Spleen (tissue), 11 donors: ENCODE measurements at regions not wholly inside any gene's neighbourhood (a gene's known extent, or its start where the extent isn't known, plus 50 kb on each side); places are given as distances from the start of the nearest gene placed in this dataset.
A peak's percentile ranks its signal among the peaks of the same experiment; 100 is the strongest.

Source experiments
- DNase-seq: peaks from one replicate; pipeline ENCODE4 v3.0.0-alpha.2; 2020
- H3K27ac ChIP-seq, 8 donors: fragments of 200-600 bp; sonication (generic) in 7 of 8; 1 replicate in 4 of 8; 2 replicates in 4 of 8; pipeline versions ENCODE4 v1.5.0 to v1.8.0; 2016 to 2021; ENCODE audit warnings: inconsistent platforms in 4 of 8, mild to moderate bottlenecking in 4 of 8, moderate library complexity in 1 of 8
- H3K27me3 ChIP-seq, 7 donors: fragments of 200-600 bp; sonication (generic) in 6 of 7; replicated peaks in 1 of 7; 1 replicate in 4 of 7; 2 replicates in 3 of 7; pipeline versions ENCODE4 v1.5.0 to v1.8.0; 2016 to 2021; ENCODE audit warnings: inconsistent platforms in 3 of 7, mild to moderate bottlenecking in 1 of 7
- H3K36me3 ChIP-seq, 6 donors: fragments of 200-600 bp; sonication (generic) in 5 of 6; 1 replicate in 4 of 6; 2 replicates in 2 of 6; pipeline versions ENCODE4 v1.5.0 to v1.8.0; 2016 to 2021; ENCODE audit warnings: inconsistent platforms in 2 of 6
- H3K4me1 ChIP-seq, 6 donors: fragments of 200-600 bp; sonication (generic) in 5 of 6; 1 replicate in 3 of 6; 2 replicates in 3 of 6; pipeline versions ENCODE4 v1.5.0 to v1.8.0; 2016 to 2021; ENCODE audit warnings: inconsistent platforms in 3 of 6
- H3K4me3 ChIP-seq, 8 donors: fragments of 200-600 bp; sonication (generic) in 7 of 8; 1 replicate in 4 of 8; 2 replicates in 4 of 8; pipeline versions ENCODE4 v1.5.0 to v1.8.0; 2016 to 2021; ENCODE audit warnings: inconsistent platforms in 4 of 8, mild to moderate bottlenecking in 4 of 8, moderate library complexity in 2 of 8
- H3K9me3 ChIP-seq, 8 donors: fragments of 200-600 bp; sonication (generic) in 7 of 8; 1 replicate in 4 of 8; 2 replicates in 4 of 8; pipeline versions ENCODE4 v1.5.0 to v1.8.0; 2016 to 2021; ENCODE audit warnings: inconsistent platforms in 4 of 8
- POLR2A ChIP-seq, 3 donors: fragments of 450-650 bp; IDR thresholded peaks; one replicate each; pipeline ENCODE4 v1.5.1; 2017; ENCODE audit warnings: antibody characterized with exemption in 3 of 3, mild to moderate bottlenecking in 1 of 3
- POLR2AphosphoS5 ChIP-seq, 3 donors: sonication (generic); formaldehyde crosslinking; IDR thresholded peaks; one replicate each; pipeline ENCODE4 v1.5.1; 2017; ENCODE audit warnings: antibody characterized with exemption in 3 of 3
- WGBS, 5 donors: extraction: QIAGEN DNeasy Blood & Tissue Kit in 3 of 5; methylation state at CpG; one replicate each; pipeline versions ENCODE4 v1.1.5 to v1.1.7; 2013 to 2018; 5-methylcytosine and 5-hydroxymethylcytosine counted together
- intact Hi-C: fragments of 100-400 bp; cut with DNase I; formaldehyde crosslinking; loops from one replicate; pipeline ENCODE4 v1.15.0; 2023; ENCODE audit warnings: low total_unique reads
- TF ChIP-seq, protein P1 (sequence below), 11 experiments: fragments of 200-600 bp in 7 of 11; fragments of 450-650 bp in 4 of 11; sonication (generic) in 4 of 11; IDR thresholded peaks in 8 of 11; conservative IDR thresholded peaks in 3 of 11; 1 replicate in 7 of 11; 2 replicates in 4 of 11; pipeline versions ENCODE4 v1.4.0 to v1.8.0; 2016 to 2021; ENCODE audit warnings: antibody characterized with exemption in 11 of 11, inconsistent platforms in 4 of 11, mild to moderate bottlenecking in 1 of 11
- donor health status: healthy with polysubstance abuse.
- donor health status: DM: no; HTN: no; CAD: no; lungs with moderate emphysema.
- donor health status: DM: no; HTN: no; CAD: no.
- donor health status: Bipolar disorder and iron deficiency.
- donor health status: healthy.
- donor health status: DM: no; HTN: no; CAD: no.
- donor health status: DM: yes; HTN: yes; CAD: no.

- DNase-seq = no peak
- no peak overlapping the region for H3K4me3 ChIP-seq
- H3K4me1 ChIP-seq = no peaks in the 10 kb centered on the region
- TF ChIP-seq, protein P1, sequence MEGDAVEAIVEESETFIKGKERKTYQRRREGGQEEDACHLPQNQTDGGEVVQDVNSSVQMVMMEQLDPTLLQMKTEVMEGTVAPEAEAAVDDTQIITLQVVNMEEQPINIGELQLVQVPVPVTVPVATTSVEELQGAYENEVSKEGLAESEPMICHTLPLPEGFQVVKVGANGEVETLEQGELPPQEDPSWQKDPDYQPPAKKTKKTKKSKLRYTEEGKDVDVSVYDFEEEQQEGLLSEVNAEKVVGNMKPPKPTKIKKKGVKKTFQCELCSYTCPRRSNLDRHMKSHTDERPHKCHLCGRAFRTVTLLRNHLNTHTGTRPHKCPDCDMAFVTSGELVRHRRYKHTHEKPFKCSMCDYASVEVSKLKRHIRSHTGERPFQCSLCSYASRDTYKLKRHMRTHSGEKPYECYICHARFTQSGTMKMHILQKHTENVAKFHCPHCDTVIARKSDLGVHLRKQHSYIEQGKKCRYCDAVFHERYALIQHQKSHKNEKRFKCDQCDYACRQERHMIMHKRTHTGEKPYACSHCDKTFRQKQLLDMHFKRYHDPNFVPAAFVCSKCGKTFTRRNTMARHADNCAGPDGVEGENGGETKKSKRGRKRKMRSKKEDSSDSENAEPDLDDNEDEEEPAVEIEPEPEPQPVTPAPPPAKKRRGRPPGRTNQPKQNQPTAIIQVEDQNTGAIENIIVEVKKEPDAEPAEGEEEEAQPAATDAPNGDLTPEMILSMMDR (IDR thresholded peaks at IDR 0.05 in 8 of 11, conservative IDR thresholded peaks at IDR 0.05 in 3 of 11) = no peak
- TF ChIP-seq POLR2AphosphoS5 (IDR thresholded peaks at IDR 0.05) = no peak
- H3K9me3 ChIP-seq = peaks cover 0 to 7% (median 0%) of the 10 kb centered on the region in 8 donors
- intact Hi-C loops = no loop called here
- H3K36me3 ChIP-seq = no peaks in the 10 kb centered on the region
- 81 to 94% (median 92%) methylated on average over 3 of the region's 3 CpGs for WGBS, 5 donors
- H3K27me3 ChIP-seq = no peaks in the 10 kb centered on the region
- H3K27ac ChIP-seq = no peak overlapping the region
Measured at GRCh38 chr2:182611009-182611408, 105.0 kb upstream of the DNAJC10 start.

GRCh38 chr2:182615036-182615435 is 101.0 kb upstream of the DNAJC10 start:
- TF ChIP-seq POLR2AphosphoS5 (IDR thresholded peaks at IDR 0.05) (no peak), POLR2A (IDR thresholded peaks at IDR 0.05) (no peak)
- TF ChIP-seq, protein P1 (IDR thresholded peaks at IDR 0.05 in 8 of 11, conservative IDR thresholded peaks at IDR 0.05 in 3 of 11) = no peak
- intact Hi-C loops = no loop called here
- H3K4me3 ChIP-seq = no peak overlapping the region

GRCh38 chr2:182616471-182617393 is 99.3 kb upstream of the DNAJC10 start:
- 62 to 75% (median 67%) methylated on average over 3 of the region's 3 CpGs for WGBS, 5 donors
- intact Hi-C loops = no loop called here

More at GRCh38 chr2:182615036-182615435, 101.0 kb upstream of the DNAJC10 start:
- H3K27me3 ChIP-seq = no peaks in the 10 kb centered on the region
- no peaks in the 10 kb centered on the region for H3K36me3 ChIP-seq
- H3K9me3 ChIP-seq = no peaks in the 10 kb centered on the region
- H3K27ac ChIP-seq = no peak overlapping the region
- DNase-seq = no peak
- H3K4me1 ChIP-seq = no peaks in the 10 kb centered on the region

GRCh38 chr2:182618672-182619079 is 97.4 kb upstream of the DNAJC10 start:
- no peak overlapping the region for H3K27ac ChIP-seq
- intact Hi-C loops = no loop called here
- no peak for TF ChIP-seq POLR2A (IDR thresholded peaks at IDR 0.05)
- no peak for TF ChIP-seq POLR2AphosphoS5 (IDR thresholded peaks at IDR 0.05)
- TF ChIP-seq, protein P1 (IDR thresholded peaks at IDR 0.05 in 8 of 11, conservative IDR thresholded peaks at IDR 0.05 in 3 of 11) = no peak
- no peaks in the 10 kb centered on the region for H3K9me3 ChIP-seq
- DNase-seq = no peak
- 78 to 88% (median 83%) methylated on average over 6 of the region's 6 CpGs for WGBS, 5 donors
- H3K27me3 ChIP-seq = no peaks in the 10 kb centered on the region
- H3K4me3 ChIP-seq = no peak overlapping the region
- H3K36me3 ChIP-seq = no peaks in the 10 kb centered on the region
- H3K4me1 ChIP-seq = no peaks in the 10 kb centered on the region

More at GRCh38 chr2:182616471-182617393, 99.3 kb upstream of the DNAJC10 start:
- Histone ChIP-seq H3K27me3 (no peaks in the 10 kb centered on the region), H3K4me3 (no peak overlapping the region), H3K9me3 (no peaks in the 10 kb centered on the region), H3K4me1 (no peaks in the 10 kb centered on the region), H3K36me3 (no peaks in the 10 kb centered on the region), H3K27ac (peak overlapping the region in 3 of 8 donors; percentile 9 to 24 (median 22))
- TF ChIP-seq POLR2AphosphoS5 (IDR thresholded peaks at IDR 0.05) (peak in 1 of 3 donors; percentile 28), POLR2A (IDR thresholded peaks at IDR 0.05) (no peak)
- TF ChIP-seq, protein P1 (IDR thresholded peaks at IDR 0.05 in 8 of 11, conservative IDR thresholded peaks at IDR 0.05 in 3 of 11) = no peak
- DNase-seq = no peak
